Colon (tissue), 2 donors: ENCODE measurements at regions not wholly inside any gene's neighbourhood (a gene's known extent, or its start where the extent isn't known, plus 50 kb on each side); places are given as distances from the start of the nearest gene placed in this dataset.
"Not testable (repeated sequence)": the region's sequence is repeated elsewhere in the genome, so short reads cannot be mapped to it uniquely, and the experiment has no call there.

ENCODE experiments used
- FAIRE-seq: peaks from 2 replicates; lab custom pipeline; 2012; peaks lifted over from hg19 to GRCh38; lab: Jason Lieb, UNC
- donor health status: control.
- donor health status: control.

GRCh38 chr16:35573407-35573806 is 2114.0 kb downstream of the TP53TG3F start:
- no peak for FAIRE-seq

GRCh38 chr16:35574011-35574410 is 2114.6 kb downstream of the TP53TG3F start:
- FAIRE-seq, result no peak

DNA sequence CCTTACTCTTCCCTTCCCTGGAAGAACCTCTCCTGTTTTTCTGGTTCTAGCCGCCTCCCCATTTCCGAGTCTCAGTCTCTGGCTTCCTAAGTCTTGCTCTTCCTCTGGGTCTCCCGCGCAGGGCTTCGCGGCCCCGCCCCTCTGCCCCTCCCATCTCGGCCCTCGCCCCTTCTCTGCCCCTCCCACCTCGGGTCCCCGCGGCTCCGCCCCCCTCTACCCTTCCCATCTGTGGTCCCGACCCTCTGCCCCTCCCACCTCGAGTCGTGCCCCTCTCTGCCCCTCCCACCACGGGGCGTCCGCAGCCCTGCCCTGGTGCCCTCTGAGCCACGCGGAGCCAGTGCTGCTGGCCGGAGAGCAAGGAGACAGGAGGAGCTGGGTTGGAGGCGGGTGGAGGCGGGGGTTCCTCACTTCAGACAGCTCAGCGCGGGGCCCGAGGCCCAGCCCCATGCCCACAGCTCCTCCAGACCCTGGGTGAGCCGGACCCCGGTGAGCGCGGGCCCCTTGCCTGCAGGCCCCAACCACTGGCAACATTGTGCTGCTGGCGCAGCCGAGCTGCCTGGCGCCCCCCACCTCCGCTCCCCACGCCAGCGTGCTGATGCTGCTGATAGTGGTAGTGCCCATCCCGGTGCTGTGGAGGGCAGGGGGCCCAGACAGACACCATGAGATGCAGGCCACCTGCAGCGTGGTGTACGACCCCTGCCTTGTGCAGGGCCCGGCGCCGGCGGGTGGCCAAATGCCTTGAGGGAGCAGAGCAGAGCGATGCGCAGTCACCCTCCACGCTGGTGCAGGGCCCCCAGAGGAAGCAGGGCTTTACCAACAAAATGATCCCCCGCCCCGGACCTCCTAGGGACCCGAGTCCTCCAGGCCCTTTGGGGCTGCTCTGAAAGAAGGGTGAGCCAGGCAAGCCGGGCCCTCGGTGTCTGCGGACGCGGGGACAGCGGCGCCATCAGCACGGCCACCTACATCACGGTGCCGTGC is 2115.3 kb downstream of the TP53TG3F start:
- FAIRE-seq, result no peak

DNA sequence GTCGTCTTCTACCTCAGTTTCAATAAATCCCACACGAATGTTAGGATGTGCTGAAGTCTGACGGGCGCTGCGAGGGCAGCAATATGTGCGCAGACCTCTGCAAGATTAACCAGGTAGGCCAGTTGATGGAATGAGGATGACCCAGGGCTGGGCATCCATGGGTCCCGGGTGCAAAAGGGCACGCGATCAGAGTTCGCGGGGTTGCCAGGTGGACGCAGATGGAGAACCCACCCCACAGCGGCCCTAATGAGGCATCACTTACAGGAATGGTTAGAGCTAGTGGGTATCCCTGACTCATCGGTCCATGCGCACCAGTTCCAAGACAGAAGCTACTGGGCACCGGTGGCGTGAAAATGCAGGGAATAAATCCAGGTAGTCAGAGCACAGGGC is 2116.0 kb downstream of the TP53TG3F start:
- no peak for FAIRE-seq

DNA sequence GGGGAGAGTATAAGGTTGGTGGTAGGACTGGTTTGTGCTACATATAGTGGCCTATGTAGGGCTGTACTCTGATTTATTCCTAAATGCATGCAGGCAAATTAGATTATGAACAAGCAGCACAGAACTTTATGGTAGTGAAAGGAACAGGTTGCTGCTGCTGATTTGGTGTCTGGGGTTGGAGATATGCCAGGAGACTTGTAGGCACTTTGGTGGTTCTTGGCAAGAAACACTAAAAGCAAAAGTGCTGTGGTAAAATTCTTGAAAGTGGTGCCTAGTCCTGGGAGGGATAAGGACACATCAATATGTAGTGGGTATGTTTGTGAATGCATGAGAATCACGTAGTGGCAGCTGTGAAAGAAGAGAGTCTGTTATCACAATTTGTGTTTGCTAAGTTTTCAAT is 2126.0 kb downstream of the TP53TG3F start:
- FAIRE-seq, result no peak

GRCh38 chr16:35590913-35591312 is 2131.5 kb downstream of the TP53TG3F start:
- not testable (repeated sequence) for FAIRE-seq

DNA sequence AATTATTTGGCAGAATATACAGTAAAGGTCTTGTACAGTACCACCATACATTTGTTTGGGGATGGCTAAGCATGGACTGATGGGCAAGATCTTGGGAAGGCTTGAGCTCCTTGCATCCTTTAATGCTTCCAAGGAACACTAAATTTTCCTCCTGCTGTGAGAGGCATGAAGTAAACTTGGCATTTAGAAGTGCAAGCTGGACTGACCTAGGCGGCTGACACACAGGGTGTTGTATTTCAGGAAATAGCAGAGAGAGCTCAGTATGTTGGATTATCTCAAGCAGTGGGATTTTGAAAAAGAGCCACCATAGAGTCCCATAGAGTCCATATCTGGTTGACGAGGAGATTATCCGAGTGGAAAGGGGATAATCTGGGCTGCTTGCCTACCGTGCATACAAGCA is 2137.1 kb downstream of the TP53TG3F start:
- no peak for FAIRE-seq

- no peak for FAIRE-seq
Measured at GRCh38 chr16:35598696-35599332, 2139.4 kb downstream of the TP53TG3F start.

GRCh38 chr16:35599429-35600160 is 2140.2 kb downstream of the TP53TG3F start:
- FAIRE-seq, result no peak

DNA sequence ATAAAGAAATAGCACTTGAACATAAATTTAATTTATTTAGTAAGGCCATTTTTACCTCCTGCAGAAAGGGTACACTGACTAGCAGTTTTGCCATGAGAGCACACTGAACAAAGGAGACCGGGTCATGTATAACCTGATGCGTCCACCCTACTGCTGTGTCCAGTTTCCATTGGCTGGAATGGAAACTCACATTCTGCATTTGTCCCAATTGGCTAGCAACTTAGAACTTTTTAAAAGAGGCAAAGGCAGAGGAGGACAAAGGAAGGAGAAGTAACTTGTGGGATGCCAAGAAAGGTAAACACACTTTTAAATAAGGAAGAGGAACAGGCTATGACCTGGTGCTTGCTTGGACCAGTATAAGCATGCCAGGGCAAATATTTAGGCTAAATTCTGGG is 2140.7 kb downstream of the TP53TG3F start:
- FAIRE-seq, result not testable (repeated sequence)

GRCh38 chr16:35602116-35602515 is 2142.7 kb downstream of the TP53TG3F start:
- FAIRE-seq, result no peak

DNA sequence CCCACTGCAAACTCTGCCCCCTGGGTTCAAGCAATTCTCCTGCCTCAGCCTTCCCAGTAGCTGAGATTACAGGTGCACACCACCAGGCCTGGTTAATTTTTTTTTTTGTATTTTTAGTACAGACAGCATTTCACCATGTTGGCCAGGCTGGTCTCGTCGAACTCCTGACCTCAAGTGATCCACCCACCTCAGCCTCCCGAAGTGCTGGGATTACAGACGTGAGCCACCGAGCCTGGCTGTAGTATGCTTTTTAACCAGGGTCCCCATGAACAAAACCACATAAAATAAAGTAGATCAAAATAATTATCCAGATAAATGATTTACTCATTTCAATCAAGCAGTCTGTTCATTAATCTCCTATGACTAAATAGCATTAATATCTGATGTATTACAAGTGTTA is 2144.0 kb downstream of the TP53TG3F start:
- not testable (repeated sequence) for FAIRE-seq

DNA sequence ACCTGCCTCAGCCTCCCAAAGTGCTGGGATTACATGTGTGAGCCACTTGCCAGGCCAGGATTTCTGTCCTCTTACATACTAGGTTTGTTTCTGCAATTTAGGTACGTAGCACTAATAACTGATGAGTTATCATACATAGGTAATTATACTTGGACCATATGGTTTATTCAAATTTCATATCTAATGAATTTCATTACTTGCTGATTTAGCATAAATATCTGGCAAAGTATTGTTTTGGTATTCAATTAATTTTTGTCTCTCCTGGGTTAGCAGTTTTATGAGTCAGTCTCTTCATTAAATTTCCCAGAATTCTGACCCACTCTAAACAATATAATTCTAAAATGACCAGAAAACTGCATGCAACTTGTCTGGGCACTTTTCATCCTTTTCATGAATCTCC is 2146.5 kb downstream of the TP53TG3F start:
- no peak for FAIRE-seq

GRCh38 chr16:35614883-35615282 is 2155.5 kb downstream of the TP53TG3F start:
- FAIRE-seq, result not testable (repeated sequence)

DNA sequence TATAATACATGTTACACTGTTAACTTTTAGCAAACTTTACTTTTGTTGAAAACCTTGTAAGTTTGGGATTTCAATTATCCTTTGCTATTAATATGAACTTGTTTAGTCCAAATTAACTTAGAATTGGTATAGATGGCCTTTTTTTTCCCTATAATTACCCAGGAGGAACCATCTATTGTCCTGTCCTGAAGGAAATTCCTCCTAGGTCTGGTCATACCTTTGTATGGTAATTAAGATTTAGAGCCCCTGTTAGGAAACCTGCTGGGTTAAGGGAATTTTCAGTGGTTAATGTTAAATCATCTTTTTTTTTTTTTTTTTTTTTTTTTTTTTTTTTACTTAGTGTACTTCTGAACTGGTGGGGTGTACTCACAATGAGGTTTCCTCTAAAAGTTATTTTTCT is 2159.8 kb downstream of the TP53TG3F start:
- FAIRE-seq, result not testable (repeated sequence)

DNA sequence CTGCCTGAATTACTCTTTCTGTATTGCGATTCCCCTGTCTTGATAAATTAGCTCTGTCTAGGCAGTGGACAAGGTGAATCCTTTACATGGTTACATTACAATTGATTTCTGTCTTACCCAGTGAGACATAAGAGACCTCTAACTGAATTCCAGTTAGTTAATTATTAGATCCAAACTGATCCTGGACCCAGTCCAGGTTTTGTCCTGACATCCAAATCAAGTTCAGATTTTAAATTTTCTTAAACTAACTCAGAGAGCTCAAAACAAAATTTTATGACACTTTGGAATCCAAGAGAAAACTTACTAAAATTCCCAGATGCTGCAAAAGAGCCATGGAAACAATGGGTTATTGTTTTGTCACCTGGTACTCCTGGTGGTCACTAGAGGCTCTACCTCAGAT is 2166.6 kb downstream of the TP53TG3F start:
- FAIRE-seq, result no peak

GRCh38 chr16:35628976-35629375 is 2169.6 kb downstream of the TP53TG3F start:
- no peak for FAIRE-seq

GRCh38 chr16:35631261-35631945 is 2172.0 kb downstream of the TP53TG3F start:
- no peak for FAIRE-seq

DNA sequence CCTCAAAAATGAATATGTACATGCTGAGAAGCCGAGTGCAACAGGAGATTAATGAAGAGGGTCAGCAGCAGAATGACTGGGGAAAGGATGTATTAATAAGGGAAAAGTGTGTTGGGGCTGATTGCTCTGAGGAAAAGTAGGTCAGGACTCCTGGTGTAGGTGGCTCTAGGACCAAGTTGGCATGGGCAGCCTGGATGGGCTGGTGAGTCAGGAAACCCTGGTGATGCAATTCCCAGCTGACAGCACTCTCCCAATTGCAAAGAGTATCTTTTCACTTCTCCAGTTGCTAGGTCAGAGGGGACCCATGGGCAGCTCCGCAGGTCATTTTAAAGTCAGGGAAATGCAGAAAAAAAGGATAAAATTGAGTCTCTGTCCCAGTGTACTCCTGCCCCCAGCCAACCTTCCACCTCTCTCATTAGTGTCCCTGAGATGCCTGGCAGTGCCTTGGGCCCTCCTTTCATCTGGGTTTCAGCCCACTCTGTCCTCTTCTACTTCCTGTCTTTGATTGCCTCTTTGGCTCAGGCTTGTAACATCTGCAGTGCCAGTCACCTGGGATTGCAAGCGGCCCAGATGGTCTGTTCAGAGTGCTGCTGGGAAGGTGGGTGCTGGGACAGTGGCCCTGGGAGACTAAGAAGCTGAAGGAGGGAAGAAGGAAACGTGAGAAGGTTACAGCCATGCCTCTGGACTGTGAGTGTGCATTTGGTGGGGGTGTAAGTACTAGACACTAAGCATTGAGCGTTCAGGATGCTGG is 2177.2 kb downstream of the TP53TG3F start:
- FAIRE-seq, result no peak

GRCh38 chr16:35637683-35638082 is 2178.3 kb downstream of the TP53TG3F start:
- no peak for FAIRE-seq
